GM12872 (cell line): ENCODE measurements at regions not wholly inside any gene's neighbourhood (a gene's known extent, or its start where the extent isn't known, plus 50 kb on each side); places are given as distances from the start of the nearest gene placed in this dataset.

Experiments
- TF ChIP-seq, protein P1 (sequence below): IDR thresholded peaks from 3 replicates; pipeline ENCODE4 v1.5.1; 2011; ENCODE audit warnings: low read depth, mild to moderate bottlenecking, low read length, moderate library complexity; ENCODE audit not compliant: insufficient read depth

DNA sequence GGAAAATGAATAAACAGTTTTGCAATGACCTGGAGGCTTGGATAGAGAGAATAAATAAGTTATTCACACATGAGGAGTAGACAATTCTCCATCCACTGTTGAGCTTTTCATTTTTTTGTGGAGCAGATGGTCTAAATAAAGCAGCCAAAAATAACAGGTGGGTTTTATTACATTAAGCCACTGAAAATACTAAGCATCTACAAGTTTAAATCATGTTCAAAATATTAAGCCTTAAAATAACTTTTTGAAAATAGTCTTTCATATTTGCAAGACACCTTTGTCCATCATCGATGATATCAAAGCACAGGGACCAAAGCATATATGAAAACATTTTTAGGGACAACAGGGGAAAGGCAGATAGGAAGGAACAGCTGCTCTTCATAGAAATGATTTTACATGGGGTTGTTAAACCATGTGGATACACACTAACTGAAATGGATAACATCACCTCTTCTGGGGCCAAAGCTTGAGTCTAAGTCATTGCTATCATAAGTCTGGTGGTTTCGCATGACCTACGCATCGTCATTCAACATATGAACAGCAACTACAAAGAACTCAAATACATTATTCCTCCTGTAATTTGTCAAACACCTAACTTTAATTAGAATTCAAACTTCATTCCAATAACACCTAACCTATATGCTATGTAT lies 197.6 kb upstream of the CHST9 start:
- TF ChIP-seq, protein P1, sequence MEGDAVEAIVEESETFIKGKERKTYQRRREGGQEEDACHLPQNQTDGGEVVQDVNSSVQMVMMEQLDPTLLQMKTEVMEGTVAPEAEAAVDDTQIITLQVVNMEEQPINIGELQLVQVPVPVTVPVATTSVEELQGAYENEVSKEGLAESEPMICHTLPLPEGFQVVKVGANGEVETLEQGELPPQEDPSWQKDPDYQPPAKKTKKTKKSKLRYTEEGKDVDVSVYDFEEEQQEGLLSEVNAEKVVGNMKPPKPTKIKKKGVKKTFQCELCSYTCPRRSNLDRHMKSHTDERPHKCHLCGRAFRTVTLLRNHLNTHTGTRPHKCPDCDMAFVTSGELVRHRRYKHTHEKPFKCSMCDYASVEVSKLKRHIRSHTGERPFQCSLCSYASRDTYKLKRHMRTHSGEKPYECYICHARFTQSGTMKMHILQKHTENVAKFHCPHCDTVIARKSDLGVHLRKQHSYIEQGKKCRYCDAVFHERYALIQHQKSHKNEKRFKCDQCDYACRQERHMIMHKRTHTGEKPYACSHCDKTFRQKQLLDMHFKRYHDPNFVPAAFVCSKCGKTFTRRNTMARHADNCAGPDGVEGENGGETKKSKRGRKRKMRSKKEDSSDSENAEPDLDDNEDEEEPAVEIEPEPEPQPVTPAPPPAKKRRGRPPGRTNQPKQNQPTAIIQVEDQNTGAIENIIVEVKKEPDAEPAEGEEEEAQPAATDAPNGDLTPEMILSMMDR: no peak

DNA sequence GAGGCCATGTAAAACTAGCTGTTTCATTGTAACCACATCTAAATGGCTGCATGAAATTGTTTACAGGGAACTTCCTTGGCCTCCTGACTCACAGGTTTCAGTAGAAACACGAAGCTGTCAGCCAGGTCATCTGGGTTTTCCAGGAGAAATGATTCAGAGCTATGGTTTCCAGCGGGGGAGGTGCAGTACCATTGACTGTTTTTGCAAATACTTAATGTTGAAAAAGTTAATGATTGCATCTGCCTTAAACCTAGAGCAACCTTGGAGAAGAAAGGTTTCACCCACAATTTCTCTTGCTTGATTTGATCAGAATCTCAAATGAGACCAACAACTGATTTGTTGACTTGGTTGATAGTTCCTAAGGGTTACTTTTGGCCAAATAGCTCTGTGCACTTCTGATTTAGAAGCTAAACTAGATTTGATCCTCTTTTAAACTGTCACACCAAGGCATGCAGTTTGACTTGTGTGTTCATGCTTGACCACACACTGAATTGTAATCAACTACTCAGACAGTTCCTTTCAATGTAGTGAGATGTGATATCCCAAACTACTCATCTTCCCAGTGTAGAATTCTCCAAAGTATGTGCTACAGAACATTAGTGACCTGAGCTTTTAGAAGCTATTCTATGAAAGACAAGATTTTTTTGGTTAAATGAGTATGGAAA lies 193.5 kb upstream of the CHST9 start:
- TF ChIP-seq, protein P1: no peak

DNA sequence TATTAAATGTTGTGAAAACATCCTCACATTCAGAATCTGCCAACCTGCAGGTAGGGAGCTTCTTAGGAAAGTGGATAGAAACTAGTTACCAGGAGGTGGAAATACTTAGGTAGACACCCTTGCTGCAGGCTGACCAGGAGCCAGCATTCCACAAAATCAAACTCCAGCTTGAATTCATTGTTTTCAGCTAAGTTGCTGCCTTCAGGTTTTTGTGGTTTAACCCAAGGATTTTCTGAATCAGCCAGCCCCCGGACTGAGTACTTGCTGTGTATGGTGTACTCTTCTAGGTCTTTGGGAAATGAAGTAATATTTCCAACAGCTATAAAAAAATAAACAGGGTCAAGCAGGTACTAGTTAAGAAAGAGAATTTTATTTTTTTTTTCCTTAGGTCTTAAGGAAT lies 192.1 kb upstream of the CHST9 start:
- TF ChIP-seq, protein P1: no peak

DNA sequence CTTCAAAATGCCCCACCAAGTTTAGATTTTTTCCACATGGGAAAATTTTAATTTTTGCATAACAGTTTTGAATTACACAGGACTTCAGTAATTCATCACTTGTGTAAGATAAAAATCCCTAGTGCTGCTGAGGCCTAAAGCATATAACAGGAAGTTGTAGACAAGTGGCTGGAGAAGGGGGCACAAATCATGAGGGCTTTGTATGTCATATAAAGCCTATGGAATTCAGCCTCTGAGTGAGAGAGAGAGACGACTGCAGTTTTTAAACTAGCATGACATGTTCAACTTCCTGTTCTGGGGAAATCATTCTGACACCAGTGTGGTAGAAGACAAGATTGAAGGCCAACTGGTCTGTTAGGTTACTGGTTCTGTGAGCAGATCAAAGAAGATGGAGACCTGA lies 187.3 kb upstream of the CHST9 start:
- TF ChIP-seq, protein P1: no peak

DNA sequence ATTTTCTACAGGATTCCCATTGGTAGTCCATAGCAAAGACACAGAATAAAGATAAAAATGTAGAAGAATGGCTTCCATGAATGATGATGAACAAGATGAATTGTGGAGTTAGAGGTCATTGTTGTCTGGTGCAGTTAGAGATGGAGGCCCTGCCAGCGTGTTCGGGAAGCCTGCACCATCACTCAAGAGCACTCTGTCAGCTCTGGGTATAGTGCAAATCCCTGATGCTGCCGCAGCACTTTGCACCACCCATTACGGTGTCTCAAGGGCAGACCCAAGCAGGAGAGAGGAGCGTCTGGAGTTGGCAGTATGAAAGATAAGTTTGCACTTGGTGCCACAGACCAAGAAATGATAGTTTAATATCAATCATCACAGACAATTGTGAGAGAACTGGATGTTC lies 181.6 kb upstream of the CHST9 start:
- TF ChIP-seq, protein P1: no peak

DNA sequence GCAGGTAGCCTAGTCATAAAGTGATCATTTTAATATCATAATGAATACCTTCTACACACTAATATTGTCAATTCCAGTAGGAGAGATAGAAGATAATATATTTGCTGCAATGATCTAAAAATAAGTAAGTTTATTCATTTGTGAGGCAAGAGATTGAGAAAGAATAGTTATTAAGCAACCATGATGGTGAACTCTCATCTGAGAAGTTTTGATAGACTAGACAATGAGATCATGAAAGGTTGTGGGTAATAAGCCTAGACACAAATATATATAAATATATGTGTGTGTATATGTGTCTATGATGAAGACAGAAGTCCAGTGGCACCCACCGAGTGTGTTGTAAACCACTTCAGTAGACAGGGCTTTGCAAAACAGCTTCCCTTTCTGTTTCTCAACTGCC lies 181.0 kb upstream of the CHST9 start:
- TF ChIP-seq, protein P1: no peak

DNA sequence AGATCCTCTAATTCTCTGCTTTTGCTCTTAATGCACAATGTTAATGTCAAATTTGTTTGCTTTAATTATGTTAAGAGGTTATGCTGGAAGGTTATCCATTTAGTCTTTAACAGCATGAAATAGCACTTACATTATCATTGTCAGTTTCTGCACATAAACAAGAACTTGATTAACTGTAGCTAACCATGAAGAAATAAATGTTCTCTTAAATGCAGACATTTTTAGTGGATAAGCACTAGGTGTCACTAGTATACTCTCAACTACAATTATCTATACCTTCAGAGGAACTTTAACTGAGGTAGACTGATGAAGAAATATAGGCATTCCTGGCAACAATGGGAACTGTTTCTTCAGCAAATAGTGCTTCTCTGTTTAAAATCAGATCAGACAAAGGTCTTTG lies 178.8 kb upstream of the CHST9 start:
- TF ChIP-seq, protein P1: peak; percentile 8; the same call in 1 of the 3 replicates
